GM21526 (cell line): ENCODE measurements at regions not wholly inside any gene's neighbourhood (a gene's known extent, or its start where the extent isn't known, plus 50 kb on each side); places are given as distances from the start of the nearest gene placed in this dataset.
"Not testable (repeated sequence)": the region's sequence is repeated elsewhere in the genome, so short reads cannot be mapped to it uniquely, and the experiment has no call there.

Source experiments
- ATAC-seq: cut with Tn5 transposase; IDR thresholded peaks from one replicate; pipeline ENCODE4 v1.9.1; 2021; ENCODE audit warnings: moderate library complexity; ENCODE audit not compliant: unreplicated experiment, low FRiP score

DNA sequence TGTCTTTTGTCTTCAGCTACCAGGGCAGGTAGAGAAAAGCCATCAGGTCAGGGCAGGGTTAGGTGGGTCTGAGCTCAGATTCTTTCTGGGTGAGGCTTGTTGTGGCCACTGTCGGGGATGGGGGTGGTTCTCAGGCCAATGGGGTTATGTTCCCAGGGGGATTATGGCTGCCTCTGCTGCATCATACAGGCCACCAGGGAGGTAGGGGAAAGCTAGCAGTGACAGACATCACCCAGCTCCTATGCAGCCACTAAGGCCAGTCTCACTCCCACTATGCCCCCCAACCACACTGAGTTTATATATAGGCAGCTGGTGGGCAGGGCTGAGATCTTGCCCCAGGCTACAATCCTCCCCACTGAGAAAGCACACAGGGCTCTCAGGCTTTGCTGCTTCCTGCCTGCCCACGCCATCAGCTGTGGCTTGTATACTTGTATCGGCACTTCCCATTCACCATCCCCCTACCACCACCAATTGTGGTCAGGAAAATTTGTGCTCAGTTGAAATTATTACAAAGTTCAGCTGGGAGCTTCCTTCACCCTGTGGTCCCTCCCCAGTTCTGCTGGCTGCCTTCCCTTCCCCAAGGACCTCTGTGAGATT, 72.6 kb upstream of the PTPN13 start:
- no peak for ATAC-seq

DNA sequence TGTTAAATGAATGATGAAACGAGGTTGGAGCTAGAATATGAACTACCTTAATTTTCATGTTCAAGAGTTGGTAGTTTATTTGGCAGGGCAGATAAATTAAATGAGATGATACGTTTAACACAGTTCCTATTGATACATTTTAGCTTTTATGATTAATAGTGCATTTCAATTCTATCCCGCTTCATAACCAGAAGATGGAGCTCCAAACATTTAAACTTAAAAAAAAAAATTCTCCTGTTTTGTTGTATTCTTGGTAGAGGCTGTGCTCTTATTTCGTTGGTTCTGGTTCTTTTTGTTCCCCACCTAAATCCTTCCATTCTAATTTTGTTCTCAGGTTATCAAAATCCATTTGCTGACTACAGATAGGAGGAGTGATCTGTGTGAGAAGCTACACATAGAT, 71.8 kb upstream of the PTPN13 start:
- ATAC-seq = no peak

DNA sequence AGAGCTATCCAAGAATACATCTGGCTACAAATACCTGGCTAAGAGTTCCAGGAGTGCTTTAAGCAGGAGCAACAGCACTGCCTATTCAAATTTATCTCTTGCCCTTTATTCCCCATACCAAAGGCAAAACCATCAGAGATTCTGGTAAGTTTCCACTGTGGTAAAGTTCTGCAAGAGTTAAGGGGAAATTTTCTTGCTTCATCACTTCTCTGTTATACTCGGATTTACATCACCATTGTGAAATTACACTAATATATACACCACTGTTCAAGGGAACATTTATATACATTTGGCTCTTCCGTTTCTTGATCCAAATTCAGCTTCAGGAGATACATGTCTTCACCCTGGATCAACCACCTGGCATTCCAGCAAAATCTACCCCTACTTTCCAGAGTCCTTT, 70.8 kb upstream of the PTPN13 start:
- ATAC-seq = no peak

- ATAC-seq = not testable (repeated sequence)
Observed at GRCh38 chr4:86527713-86528112, 66.4 kb upstream of the PTPN13 start.

DNA sequence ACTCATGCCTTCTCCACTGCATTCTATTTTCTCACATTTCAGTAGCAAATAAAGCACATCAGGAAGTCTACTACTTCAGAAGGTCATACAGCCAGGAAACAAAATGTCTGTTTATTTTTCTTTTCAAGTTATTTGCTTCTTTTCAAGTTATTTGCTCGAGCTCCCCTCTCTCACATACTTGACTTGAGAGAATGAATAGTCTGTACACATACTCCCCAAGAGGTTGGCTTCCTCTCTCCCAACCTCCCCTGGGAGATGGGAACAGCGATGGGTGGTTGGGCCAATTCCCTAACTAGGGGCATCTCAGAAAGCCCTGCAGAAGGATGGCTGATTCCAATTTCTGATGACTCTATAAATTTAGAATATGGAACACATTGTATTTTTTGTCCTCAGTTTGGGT, 64.7 kb upstream of the PTPN13 start:
- no peak for ATAC-seq

DNA sequence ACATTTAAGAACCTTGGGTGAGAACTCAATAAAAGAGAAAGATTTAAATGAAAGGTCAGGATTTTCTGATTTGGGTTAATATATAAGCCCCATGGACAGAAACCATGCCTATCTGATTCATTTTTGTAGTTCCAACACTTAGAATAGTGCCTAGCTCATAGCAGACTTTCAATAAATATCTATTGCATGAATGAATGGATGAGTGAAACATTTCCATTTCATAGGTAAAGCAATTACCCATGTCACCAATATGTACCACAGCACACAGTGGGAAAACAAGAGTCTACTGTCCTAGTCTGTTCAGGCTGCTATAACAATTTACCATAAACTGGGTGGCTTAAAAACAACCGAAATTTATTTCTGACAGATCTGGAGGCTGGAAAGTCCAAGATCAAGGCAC, 63.9 kb upstream of the PTPN13 start:
- ATAC-seq = no peak

DNA sequence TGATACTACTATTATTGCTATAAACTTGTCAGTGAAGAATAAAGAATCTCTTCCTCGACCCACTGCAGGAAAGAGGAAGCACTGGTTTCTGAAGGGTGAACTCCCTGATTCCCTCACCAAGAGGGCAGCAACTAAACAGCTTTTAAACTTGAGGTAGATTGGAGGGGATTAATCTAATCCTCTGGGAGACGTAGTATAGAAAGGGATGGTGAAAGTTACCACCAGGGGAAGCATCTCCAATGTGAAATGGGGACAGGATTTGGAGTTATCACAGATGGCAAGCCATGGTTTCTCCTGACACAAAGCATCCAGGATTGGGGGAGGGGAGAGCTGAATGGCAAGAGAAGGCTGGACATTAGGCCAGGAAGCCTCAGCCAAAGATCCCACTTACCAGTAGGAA, 62.7 kb upstream of the PTPN13 start:
- no peak for ATAC-seq

DNA sequence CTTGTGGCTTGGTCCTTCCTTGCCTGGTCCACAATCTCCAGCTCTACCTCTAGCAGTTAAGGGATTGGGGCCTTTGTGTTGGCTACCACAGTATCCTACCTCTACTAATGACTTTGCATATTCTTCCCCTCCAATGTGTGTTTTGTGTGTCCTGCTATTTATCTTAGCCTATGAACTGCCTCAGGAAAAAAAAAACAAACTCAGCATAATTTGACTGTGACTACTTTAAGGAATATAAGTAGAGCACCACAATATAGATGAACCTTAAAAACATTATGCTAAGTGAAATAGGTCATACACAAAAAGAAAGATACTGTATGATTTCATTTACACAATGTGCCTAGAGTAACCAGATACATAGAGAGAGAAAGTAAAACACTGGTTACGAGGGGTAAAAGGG, 61.3 kb upstream of the PTPN13 start:
- ATAC-seq = no peak

GRCh38 chr4:86536151-86536550, 58.0 kb upstream of the PTPN13 start:
- no peak for ATAC-seq

DNA sequence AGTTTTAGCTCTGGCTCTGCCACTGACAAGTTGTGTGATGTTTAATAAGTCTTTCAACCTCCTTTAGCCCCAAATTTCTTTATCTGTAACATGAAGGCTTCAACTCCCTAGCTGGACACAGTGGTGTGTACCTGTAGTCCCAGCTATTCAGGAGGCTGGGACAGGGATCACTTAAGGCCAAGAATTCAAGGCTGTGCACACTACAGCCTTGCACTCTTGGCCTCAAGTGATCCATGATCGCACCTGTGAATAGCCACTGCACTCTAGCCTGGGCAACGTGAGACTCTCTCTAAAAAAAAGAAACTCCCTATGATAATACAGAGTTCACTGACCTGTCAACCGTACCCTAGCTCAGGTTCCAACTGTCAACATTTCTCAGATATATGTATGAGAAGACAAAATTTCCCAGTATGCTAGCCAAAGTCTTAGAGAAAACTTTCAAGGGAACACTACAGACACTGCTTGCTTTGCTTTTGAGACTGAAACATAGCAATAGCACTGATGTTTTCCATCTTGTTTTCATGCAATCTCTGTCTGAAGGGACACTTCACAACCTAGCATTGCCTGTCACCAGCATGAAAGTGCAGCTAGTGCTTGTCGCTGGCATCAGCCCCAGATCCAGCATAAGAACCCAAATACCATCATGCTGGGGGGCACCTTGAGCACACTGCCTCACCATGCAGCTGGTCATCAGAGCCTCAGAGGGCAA, 51.6 kb upstream of the PTPN13 start:
- ATAC-seq = no peak

DNA sequence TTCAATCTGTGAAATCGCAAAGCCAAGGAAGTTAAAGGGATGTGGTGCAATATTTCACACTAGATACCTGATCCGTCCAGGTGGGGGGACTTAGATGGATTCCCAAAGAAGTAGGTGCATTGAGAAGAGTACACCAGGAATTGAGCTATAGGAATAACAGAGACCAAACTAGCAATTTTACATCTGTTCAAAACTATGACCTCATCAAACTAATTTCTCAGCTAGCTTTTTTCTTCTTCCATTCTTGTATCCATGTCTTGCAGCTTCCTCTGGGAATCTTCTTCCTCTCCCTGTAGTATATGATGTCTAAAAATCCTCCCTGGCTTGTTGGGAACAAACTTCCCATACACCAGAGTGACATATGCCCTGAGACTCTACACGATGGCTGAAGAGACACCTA, 51.0 kb upstream of the PTPN13 start:
- ATAC-seq = no peak

DNA sequence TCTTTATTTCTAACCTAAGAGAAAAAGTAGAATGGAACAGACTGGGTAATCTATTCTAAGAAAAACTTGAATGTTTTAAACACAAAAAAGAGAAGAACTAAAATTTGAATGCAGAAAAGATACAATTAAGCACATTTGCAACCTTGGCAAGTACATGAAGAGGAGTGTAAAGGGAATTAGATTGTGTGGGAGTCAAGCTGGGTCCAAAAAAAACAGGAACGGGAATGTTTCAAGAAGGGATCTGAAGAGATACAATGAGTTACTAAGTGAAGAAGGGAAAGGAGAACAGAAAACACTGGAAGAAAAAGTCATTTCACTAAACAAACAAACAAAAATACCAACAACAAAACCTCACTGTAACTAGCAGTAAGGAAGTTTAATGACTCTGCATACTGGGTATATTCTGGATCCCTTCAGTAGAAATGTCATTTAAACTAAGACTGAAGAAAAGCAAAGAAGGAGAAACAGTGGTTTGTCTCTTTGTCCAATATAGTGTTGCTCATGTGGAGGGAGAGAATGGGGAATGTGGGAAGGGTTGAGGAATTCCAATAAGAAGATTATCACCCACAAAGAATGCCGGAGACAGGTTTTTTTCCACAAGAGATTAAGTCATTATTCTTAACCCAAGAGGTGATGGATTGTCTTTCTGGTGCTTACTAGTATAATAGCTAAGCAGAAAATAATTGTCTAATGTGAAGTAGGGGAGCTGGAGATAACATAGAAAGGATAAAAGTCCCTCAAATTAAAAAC, 50.4 kb upstream of the PTPN13 start:
- ATAC-seq = no peak

- peak; percentile 87 for ATAC-seq
Observed at GRCh38 chr4:86544310-86544966, 49.7 kb upstream of the PTPN13 start.
